ENCODE measurements at regions not wholly inside any gene's neighbourhood (a gene's known extent, or its start where the extent isn't known, plus 50 kb on each side); places are given as distances from the start of the nearest gene placed in this dataset.

DNA sequence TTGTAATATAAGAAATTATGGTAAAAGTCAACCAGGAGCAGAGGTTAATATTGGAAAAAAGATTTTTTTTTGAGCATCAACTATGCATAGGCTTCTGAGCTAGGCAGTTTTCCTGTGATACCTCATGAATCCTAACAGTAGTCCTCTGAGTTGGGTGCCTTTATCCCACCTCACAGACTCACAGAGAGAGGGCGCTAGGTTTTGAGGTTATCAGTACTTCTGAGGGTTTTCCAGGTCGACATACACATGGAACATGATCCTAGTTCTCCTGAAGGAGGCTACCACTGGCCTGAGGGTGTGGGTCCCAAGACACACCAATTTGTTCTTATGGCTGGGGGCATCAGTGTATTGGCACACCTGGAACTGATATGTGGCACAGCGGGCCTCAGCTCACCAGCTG, 358.8 kb upstream of the JAG1 start:
- no peaks in the 10 kb centered on the region for H3K27me3 Mint-ChIP-seq
- H3K4me1 Mint-ChIP-seq: no peaks in the 10 kb centered on the region
- H3K9me3 Mint-ChIP-seq: peaks cover 13% of the 10 kb centered on the region
- ChIA-PET POLR2A (no interaction called here), CTCF (no interaction called here)
- no peak overlapping the region for H3K4me3 Mint-ChIP-seq
- H3K36me3 Mint-ChIP-seq (ENCODE audit: low read depth): no peaks in the 10 kb centered on the region
- DNase-seq: no peak
- no peak overlapping the region for H3K27ac Mint-ChIP-seq

DNA sequence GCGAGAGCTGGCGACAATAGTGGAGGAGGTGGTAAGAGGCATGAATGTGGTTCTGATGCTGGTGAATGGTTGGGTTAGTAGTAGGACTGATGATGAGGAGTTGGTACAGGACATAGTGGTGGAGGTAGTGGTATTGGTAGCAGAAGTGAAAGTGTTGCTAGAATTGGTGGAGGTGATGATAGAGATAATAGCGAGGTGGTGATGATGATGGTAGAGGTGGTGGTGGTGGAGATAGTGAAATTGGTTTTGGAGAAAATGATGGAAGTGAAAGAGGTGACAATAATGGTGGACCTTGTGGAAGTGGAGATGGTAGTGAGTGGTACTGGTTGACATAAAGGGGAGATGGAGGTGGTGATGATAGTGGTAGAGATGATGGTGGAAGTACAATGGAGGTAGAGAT, 360.2 kb upstream of the JAG1 start:
- no peaks in the 10 kb centered on the region for H3K27me3 Mint-ChIP-seq
- H3K27ac Mint-ChIP-seq: no peak overlapping the region
- H3K4me3 Mint-ChIP-seq: no peak overlapping the region
- H3K4me1 Mint-ChIP-seq: no peaks in the 10 kb centered on the region
- POLR2A ChIA-PET: no interaction called here
- H3K36me3 Mint-ChIP-seq (ENCODE audit: low read depth): no peaks in the 10 kb centered on the region
- H3K9me3 Mint-ChIP-seq: peaks cover 13% of the 10 kb centered on the region
- DNase-seq: no peak
- CTCF ChIA-PET: no interaction called here

DNA sequence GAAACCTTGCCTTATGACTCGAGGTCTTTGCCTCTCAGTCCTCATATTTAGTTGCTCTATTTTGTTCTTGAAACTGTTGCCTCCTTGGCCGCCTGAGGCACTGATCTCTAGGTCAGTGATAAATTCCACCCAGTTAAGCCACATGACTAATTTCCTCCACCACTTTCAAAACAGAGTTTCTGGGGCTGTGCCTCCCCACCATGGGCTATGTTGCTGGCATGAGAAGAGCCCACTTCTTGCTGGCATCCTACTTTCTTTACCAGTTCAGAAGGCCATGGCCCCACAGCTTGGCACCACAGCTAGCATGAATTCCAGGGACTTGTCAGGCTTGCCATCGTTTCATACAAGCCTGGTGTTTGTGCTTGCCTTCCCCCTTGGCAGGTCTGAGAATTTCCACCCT, 361.4 kb upstream of the JAG1 start:
- Mint-ChIP-seq H3K27me3 (no peaks in the 10 kb centered on the region), H3K4me1 (no peaks in the 10 kb centered on the region), H3K27ac (no peak overlapping the region), H3K4me3 (no peak overlapping the region), H3K36me3 (ENCODE audit: low read depth) (no peaks in the 10 kb centered on the region), H3K9me3 (peaks cover 11% of the 10 kb centered on the region)
- DNase-seq: no peak
- ChIA-PET CTCF (no interaction called here), POLR2A (no interaction called here)

DNA sequence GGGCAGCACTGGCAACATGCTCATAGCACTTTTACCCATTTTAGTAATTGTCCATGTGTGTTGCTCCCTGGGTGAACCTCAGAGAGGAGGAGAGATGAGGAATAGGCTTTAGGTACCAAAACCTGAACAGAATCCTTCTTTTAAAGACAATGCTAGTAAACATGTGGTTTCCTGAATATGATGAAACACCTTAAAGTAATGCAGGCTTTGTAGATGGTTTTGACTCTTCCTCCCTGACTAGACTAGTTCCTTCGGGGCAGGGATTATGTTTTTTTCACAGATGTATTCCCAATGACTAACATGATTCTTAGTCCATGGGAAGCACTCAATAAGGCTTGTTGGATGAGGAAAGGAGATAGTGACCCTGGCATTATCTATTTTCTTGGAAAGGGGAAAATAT, 367.6 kb upstream of the JAG1 start:
- CTCF ChIA-PET: no interaction called here
- no peak overlapping the region for H3K27ac Mint-ChIP-seq
- H3K36me3 Mint-ChIP-seq (ENCODE audit: low read depth): no peaks in the 10 kb centered on the region
- DNase-seq: no peak
- no peaks in the 10 kb centered on the region for H3K4me1 Mint-ChIP-seq
- no peak overlapping the region for H3K4me3 Mint-ChIP-seq
- H3K9me3 Mint-ChIP-seq: peaks cover 3% of the 10 kb centered on the region
- no peaks in the 10 kb centered on the region for H3K27me3 Mint-ChIP-seq
- POLR2A ChIA-PET: no interaction called here

DNA sequence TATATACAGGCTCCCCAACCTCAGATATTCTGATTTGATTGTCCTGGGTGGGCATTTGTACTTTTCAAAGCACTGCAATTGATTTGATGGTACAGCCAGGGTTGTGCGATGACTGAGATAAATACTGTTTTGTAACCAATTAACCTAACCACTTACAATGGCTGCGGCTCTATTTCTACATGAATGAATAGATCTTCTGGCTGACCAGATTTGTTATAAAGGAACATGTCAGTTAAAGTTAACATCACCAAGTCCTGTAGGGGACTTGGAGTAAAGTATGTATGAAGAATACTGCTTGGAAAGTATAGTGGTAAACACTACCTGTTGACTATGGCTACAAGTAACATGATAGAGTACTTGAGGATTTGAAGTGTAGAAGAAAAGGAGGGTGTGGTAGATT, 369.2 kb upstream of the JAG1 start:
- Mint-ChIP-seq H3K4me1 (no peaks in the 10 kb centered on the region), H3K36me3 (ENCODE audit: low read depth) (no peaks in the 10 kb centered on the region), H3K27ac (no peak overlapping the region), H3K27me3 (no peaks in the 10 kb centered on the region), H3K4me3 (no peak overlapping the region), H3K9me3 (no peaks in the 10 kb centered on the region)
- no peak for DNase-seq
- CTCF ChIA-PET: no interaction called here
- POLR2A ChIA-PET: no interaction called here

DNA sequence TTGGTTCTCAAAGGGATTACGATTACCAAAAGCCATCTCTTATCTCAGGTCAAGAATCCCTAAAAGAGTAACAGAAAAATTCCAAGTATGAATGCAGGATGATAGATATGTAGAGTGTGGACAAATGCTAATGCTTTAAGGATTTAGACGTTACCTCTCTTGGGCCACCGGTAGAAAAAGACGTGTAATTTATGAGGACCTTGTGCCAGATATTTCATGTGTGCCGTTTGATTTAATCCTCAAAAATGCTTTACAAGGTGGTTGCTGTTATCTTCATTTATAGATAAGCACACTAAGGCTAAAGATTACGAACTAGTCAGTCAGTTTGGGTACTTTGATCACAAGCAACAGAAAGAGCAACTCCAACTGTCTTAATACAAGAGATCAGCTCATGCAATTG, 370.8 kb upstream of the JAG1 start:
- H3K36me3 Mint-ChIP-seq (ENCODE audit: low read depth): no peaks in the 10 kb centered on the region
- H3K9me3 Mint-ChIP-seq: no peaks in the 10 kb centered on the region
- no peak overlapping the region for H3K4me3 Mint-ChIP-seq
- no peak overlapping the region for H3K27ac Mint-ChIP-seq
- no peaks in the 10 kb centered on the region for H3K27me3 Mint-ChIP-seq
- no peaks in the 10 kb centered on the region for H3K4me1 Mint-ChIP-seq
- no peak for DNase-seq
- ChIA-PET CTCF (no interaction called here), POLR2A (no interaction called here)

DNA sequence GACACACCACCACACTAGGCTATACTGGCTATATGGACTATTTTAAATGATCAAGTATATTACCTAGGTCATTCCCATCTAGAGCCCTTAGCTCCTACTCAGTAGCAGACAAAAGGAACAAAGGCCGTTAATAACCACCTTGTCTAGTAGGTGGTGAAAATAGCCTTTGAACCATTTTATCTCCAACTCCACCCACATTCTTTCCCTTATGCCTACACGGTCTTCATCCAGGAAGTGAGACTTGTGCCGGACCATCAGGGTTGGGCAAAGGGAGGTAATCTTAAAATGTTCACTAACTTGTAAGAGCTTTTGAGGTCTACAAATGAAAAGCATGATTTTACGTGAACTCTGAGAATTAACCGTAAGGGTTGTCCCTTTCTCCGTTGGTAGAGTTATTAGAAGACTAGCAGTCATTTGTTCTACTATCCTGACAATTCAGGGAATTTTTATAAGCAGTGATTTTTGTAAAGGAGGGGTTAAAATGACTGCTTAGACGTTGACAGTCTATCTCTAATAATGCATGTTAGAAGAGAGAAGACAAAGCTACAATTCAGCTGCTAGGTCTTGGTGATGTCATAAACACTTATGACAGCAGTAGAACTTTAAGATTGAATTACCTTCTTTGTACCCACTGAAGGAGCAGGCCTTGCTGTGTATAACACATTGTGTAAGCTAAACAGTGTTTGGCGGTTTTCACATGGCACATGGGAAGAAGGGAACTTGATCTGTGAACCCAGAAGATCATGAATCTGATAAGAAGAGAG, 371.8 kb upstream of the JAG1 start:
- Mint-ChIP-seq H3K9me3 (no peaks in the 10 kb centered on the region), H3K36me3 (ENCODE audit: low read depth) (no peaks in the 10 kb centered on the region), H3K4me3 (no peak overlapping the region), H3K4me1 (no peaks in the 10 kb centered on the region), H3K27me3 (no peaks in the 10 kb centered on the region), H3K27ac (no peak overlapping the region)
- DNase-seq: no peak
- CTCF ChIA-PET: no interaction called here
- POLR2A ChIA-PET: no interaction called here

DNA sequence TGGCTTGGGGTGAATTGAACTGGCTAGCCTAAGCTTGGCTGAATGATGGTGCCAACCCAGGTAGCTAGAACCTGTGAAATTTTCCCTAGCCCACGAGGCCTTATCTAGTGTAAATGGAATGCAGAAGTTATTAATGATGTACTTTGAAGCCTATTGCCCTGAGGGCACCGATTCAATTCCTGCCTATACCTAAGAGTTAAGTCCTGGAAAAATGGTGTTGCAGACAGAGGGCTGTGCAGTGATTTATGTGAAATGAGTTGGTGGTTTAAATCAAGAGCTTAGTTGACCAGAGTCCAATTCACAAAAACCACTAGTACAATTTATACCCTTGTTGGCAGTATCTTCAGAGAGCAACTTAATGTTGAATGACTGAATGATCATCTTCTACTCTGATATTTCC, 373.8 kb upstream of the JAG1 start:
- Mint-ChIP-seq H3K36me3 (ENCODE audit: low read depth) (no peaks in the 10 kb centered on the region), H3K4me1 (no peaks in the 10 kb centered on the region), H3K27ac (no peak overlapping the region), H3K4me3 (no peak overlapping the region), H3K27me3 (no peaks in the 10 kb centered on the region), H3K9me3 (no peaks in the 10 kb centered on the region)
- ChIA-PET POLR2A (no interaction called here), CTCF (no interaction called here)
- DNase-seq: no peak

DNA sequence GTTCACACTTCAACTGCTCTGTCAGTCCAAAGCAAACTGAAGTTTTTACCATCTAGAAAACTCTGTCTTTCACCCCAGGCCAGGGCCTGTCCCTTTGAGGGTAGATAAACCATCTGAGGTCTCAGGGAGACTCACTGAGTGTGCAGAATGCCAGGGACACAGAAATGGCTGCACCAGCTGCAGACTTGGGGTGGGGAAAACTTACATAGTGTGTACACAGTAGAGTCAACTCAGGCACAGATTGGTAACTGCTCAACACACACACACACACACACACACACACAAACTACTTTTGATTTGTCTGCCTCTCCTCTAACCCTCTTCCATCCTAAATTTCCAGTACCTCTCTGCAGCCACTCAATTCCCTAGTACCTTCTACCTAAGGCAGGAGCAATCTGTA, 374.9 kb upstream of the JAG1 start:
- no peak overlapping the region for H3K27ac Mint-ChIP-seq
- no peak for DNase-seq
- POLR2A ChIA-PET: no interaction called here
- no peak overlapping the region for H3K4me3 Mint-ChIP-seq
- no peaks in the 10 kb centered on the region for H3K9me3 Mint-ChIP-seq
- no peaks in the 10 kb centered on the region for H3K27me3 Mint-ChIP-seq
- no peaks in the 10 kb centered on the region for H3K36me3 Mint-ChIP-seq (ENCODE audit: low read depth)
- no peaks in the 10 kb centered on the region for H3K4me1 Mint-ChIP-seq
- CTCF ChIA-PET: no interaction called here

DNA sequence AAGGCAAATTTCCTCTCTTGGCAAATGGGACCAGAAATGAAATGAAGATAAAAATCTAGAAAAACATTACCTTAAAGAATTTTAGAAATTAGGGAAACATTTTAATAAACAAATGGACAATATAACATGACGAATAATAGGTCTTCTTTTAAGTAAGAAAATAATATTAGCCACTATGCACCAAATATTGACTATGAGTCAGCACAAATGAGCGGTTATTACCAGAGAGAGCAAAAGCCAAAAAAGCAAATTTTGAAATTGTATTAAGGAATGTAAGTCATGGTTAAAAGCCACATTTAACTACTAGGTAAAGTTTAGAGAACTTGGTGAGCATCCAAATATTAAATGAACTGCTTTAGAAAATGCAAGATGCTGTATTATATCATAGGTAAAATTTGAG, 376.6 kb upstream of the JAG1 start:
- no peaks in the 10 kb centered on the region for H3K36me3 Mint-ChIP-seq (ENCODE audit: low read depth)
- no peak for DNase-seq
- H3K4me1 Mint-ChIP-seq: no peaks in the 10 kb centered on the region
- no peaks in the 10 kb centered on the region for H3K9me3 Mint-ChIP-seq
- no peaks in the 10 kb centered on the region for H3K27me3 Mint-ChIP-seq
- ChIA-PET CTCF (no interaction called here), POLR2A (no interaction called here)
- no peak overlapping the region for H3K4me3 Mint-ChIP-seq
- no peak overlapping the region for H3K27ac Mint-ChIP-seq

DNA sequence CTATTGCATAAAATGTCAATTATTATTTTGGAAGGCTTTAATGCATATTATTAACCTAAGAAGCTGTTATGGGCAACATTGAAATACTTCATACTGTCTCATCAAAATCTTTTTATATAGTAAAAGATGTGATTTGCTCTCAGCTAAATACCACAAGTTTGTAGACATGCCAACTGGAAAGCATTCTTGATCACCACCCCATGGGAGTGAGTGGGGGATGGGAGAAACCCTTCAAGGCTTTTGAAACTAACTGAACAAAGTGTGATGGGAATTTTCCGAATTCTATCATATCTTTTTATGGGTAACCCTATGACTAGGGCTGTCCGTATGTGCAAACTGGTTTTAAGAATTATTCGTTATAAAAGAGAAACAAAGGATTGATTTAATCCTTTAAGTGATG, 377.3 kb upstream of the JAG1 start:
- H3K27ac Mint-ChIP-seq: no peak overlapping the region
- H3K4me3 Mint-ChIP-seq: no peak overlapping the region
- no peaks in the 10 kb centered on the region for H3K9me3 Mint-ChIP-seq
- POLR2A ChIA-PET: no interaction called here
- CTCF ChIA-PET: no interaction called here
- DNase-seq: no peak
- H3K36me3 Mint-ChIP-seq (ENCODE audit: low read depth): no peaks in the 10 kb centered on the region
- no peaks in the 10 kb centered on the region for H3K27me3 Mint-ChIP-seq
- H3K4me1 Mint-ChIP-seq: no peaks in the 10 kb centered on the region

DNA sequence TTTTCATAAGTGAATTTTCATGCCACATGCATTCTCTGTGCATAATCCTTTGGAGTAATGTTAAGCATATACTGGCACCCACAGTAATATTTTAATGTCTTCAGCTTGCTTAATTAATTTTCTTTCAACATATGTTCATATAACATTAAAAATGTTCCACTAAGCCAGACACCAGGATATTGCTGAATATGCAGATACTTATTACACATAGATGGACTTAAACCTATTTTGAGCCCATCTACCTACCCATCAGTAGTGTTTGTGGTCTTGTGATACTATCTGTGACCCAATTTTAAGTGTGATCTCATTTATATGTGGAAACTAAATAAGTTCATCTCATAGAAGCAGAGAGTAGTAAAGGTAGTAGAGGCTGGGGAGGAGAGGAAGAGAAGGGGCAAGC, 379.5 kb upstream of the JAG1 start:
- ChIA-PET CTCF (no interaction called here), POLR2A (no interaction called here)
- Mint-ChIP-seq H3K4me3 (no peak overlapping the region), H3K9me3 (no peaks in the 10 kb centered on the region), H3K36me3 (ENCODE audit: low read depth) (no peaks in the 10 kb centered on the region), H3K27me3 (no peaks in the 10 kb centered on the region), H3K4me1 (no peaks in the 10 kb centered on the region), H3K27ac (no peak overlapping the region)
- DNase-seq: no peak

DNA sequence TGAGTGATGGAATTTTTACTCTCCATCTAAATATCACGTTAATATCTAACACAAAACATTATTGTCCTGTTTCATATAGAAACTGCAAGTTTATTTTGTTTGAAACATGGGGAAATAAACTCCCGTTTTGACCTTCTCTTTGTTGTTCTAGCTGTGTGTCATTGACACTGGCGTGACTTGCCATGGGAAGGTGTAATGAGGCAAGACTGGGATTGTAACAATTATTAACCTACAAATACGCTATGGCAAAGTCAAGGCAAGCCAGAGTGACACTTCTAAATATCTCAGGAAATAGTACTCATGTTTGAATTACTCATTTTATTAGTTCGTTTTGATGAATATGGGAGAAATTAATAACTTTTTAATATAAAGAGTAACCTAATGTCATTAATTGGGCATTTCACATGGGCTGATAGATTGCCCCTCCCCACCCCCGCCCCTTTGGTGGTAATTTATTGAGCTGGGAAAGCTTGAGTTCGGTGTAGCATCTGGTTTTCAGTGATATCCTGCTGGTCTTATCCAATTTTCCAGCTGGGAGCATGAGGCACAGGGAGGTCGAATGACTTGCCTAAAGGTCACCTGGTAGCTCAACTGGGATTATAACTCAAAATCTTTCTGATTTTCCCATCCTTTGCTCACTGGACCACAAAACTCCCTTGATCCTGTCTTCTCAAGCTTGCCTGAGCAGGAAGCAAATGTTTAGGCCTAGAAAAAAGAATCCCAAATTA, 380.6 kb upstream of the JAG1 start:
- Mint-ChIP-seq H3K27me3 (no peaks in the 10 kb centered on the region), H3K9me3 (no peaks in the 10 kb centered on the region), H3K4me1 (no peaks in the 10 kb centered on the region), H3K36me3 (ENCODE audit: low read depth) (no peaks in the 10 kb centered on the region), H3K4me3 (no peak overlapping the region), H3K27ac (no peak overlapping the region)
- CTCF ChIA-PET: no interaction called here
- POLR2A ChIA-PET: no interaction called here
- DNase-seq: no peak

DNA sequence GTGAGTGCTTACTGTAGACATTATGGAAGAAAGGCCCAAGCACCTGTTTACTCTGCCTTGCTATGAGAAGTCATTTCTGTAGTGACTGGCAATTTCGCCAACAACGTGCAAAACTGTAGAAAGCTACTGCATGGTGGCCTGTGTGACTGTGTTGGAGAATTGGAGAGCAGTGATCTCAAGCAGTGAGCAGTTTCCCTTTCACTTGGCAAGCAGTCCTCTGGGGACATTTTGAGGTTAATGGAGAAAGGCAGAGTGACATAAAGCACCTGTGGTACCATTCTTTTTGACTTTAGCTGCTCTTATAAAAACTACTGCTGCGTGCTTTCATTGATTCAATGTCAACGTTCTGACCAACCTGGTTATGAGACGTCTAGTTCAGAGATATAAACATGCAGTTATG, 382.6 kb upstream of the JAG1 start:
- no peaks in the 10 kb centered on the region for H3K9me3 Mint-ChIP-seq
- H3K4me3 Mint-ChIP-seq: no peak overlapping the region
- no peaks in the 10 kb centered on the region for H3K27me3 Mint-ChIP-seq
- DNase-seq: no peak
- H3K4me1 Mint-ChIP-seq: no peaks in the 10 kb centered on the region
- H3K27ac Mint-ChIP-seq: no peak overlapping the region
- no peaks in the 10 kb centered on the region for H3K36me3 Mint-ChIP-seq (ENCODE audit: low read depth)
- ChIA-PET CTCF (no interaction called here), POLR2A (no interaction called here)

Data from activated CD4-positive, alpha-beta T cell treated with anti-CD3 and anti-CD28 coated beads, Interleukin-2, amount 10 ng/mL, durations not matched to agents 7 days and 5 days (primary cell).